ENCODE measurements at regions not wholly inside any gene's neighbourhood (a gene's known extent, or its start where the extent isn't known, plus 50 kb on each side); places are given as distances from the start of the nearest gene placed in this dataset.

DNA sequence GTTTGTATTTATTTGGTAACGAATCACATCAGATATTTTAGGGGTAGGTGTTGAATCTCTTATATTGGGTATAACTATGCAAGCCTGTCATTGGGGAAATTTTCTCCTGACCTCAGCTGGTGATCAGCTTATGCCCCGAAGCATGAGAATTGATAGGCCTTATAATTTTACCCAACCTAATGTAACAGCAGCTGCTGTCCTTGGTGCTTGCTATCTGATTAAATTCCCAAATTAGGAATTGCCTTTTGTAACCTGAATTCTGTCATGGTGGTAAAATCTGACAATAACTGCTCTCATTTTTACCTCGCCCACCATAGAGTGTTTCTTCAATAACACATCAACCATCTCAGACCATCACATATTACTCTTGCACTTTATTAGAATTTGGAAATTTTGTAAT lies 1542.6 kb upstream of the PIK3C3 start:
- Histone ChIP-seq H2BK120ac (ENCODE audit: low read depth, low read length) (no peak overlapping the region), H2BK15ac (ENCODE audit: low read length) (no peak overlapping the region), H4K8ac (ENCODE audit: low read depth, low read length) (no peak overlapping the region), H3K23ac (ENCODE audit: low read depth, low read length, poor library complexity) (no peak overlapping the region), H3K79me1 (ENCODE audit: low read depth, low read length) (no peaks in the 10 kb centered on the region), H2AK5ac (ENCODE audit: low read depth, low read length) (no peak overlapping the region), H3K4me3 (ENCODE audit: low read length in 2 of 2) (no peak overlapping the region), H2AFZ (ENCODE audit: low read length) (no peak overlapping the region), H3K27ac (replicated peaks; ENCODE audit: low read length) (no peak overlapping the region), H4K91ac (ENCODE audit: low read depth, low read length, poor library complexity) (no peak overlapping the region), H3K27me3 (ENCODE audit: control insufficient read depth in 3 of 3, insufficient read depth in 3 of 3, low read depth in 1 of 3, low read length in 3 of 3) (no peaks in the 10 kb centered on the region), H3K18ac (ENCODE audit: low read length) (no peak overlapping the region), H3K4me1 (ENCODE audit: control insufficient read depth in 2 of 2, insufficient read depth in 1 of 2, low read depth in 1 of 2, low read length in 2 of 2) (peaks cover 0 to 7% of the 10 kb centered on the region in 2 donors), H2BK5ac (ENCODE audit: low read length) (no peak overlapping the region), H2BK12ac (ENCODE audit: low read length) (no peak overlapping the region), H3K4ac (ENCODE audit: low read length) (no peak overlapping the region), H3K9ac (ENCODE audit: low read depth, low read length, poor library complexity) (no peak overlapping the region), H3K9me3 (replicated peaks in 1 of 2; ENCODE audit: control insufficient read depth in 2 of 2, insufficient read depth in 1 of 2, low read depth in 1 of 2, low read length in 2 of 2) (no peaks in the 10 kb centered on the region), H3K4me2 (ENCODE audit: insufficient read depth, low read length, poor library complexity, severe bottlenecking) (no peak overlapping the region), H3K14ac (ENCODE audit: low read length) (no peak overlapping the region), H3K36me3 (replicated peaks in 1 of 2; ENCODE audit: control insufficient read depth in 2 of 2, insufficient read depth in 2 of 2, low read length in 2 of 2) (no peaks in the 10 kb centered on the region)
- DNase-seq (ENCODE audit: low spot score) = no peak
- no CpG with 5 or more reads among the region's 3 CpGs for WGBS, 2 donors (ENCODE audit: extremely low coverage in 2 of 2, insufficient read length in 2 of 2, insufficient replicate concordance in 1 of 2)

DNA sequence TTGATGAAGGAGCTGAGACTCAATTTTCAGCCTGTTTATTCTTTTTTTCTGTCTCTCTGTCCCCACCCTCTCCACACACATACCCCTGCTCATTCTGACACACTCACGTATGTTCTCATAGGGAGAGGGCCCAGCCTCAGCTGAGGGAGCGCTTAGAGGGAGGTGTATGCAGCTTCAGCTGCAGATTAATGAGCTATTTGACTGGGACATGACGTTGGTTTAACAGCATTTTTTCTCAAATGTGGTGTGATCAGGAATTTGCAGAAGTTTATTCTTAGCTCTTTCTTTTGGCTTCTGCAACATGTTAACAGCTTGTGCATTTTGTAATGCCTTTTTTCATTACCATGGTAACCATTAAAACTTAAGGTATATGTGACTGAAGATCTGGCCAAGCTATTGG lies 1547.1 kb upstream of the PIK3C3 start:
- Histone ChIP-seq H3K18ac (ENCODE audit: low read length) (no peak overlapping the region), H2BK120ac (ENCODE audit: low read depth, low read length) (no peak overlapping the region), H3K14ac (ENCODE audit: low read length) (no peak overlapping the region), H2BK15ac (ENCODE audit: low read length) (no peak overlapping the region), H2BK12ac (ENCODE audit: low read length) (no peak overlapping the region), H3K23ac (ENCODE audit: low read depth, low read length, poor library complexity) (no peak overlapping the region), H3K79me1 (ENCODE audit: low read depth, low read length) (no peaks in the 10 kb centered on the region), H3K4me2 (ENCODE audit: insufficient read depth, low read length, poor library complexity, severe bottlenecking) (no peak overlapping the region), H3K27me3 (ENCODE audit: control insufficient read depth in 3 of 3, insufficient read depth in 3 of 3, low read depth in 1 of 3, low read length in 3 of 3) (no peaks in the 10 kb centered on the region), H3K4me1 (ENCODE audit: control insufficient read depth in 2 of 2, insufficient read depth in 1 of 2, low read depth in 1 of 2, low read length in 2 of 2) (peaks cover 0 to 5% of the 10 kb centered on the region in 2 donors), H4K8ac (ENCODE audit: low read depth, low read length) (no peak overlapping the region), H2AFZ (ENCODE audit: low read length) (no peak overlapping the region), H4K91ac (ENCODE audit: low read depth, low read length, poor library complexity) (no peak overlapping the region), H3K4ac (ENCODE audit: low read length) (no peak overlapping the region), H3K27ac (replicated peaks; ENCODE audit: low read length) (no peak overlapping the region), H3K9me3 (replicated peaks in 1 of 2; ENCODE audit: control insufficient read depth in 2 of 2, insufficient read depth in 1 of 2, low read depth in 1 of 2, low read length in 2 of 2) (no peaks in the 10 kb centered on the region), H2BK5ac (ENCODE audit: low read length) (no peak overlapping the region), H3K36me3 (replicated peaks in 1 of 2; ENCODE audit: control insufficient read depth in 2 of 2, insufficient read depth in 2 of 2, low read length in 2 of 2) (no peaks in the 10 kb centered on the region), H3K9ac (ENCODE audit: low read depth, low read length, poor library complexity) (no peak overlapping the region), H2AK5ac (ENCODE audit: low read depth, low read length) (no peak overlapping the region), H3K4me3 (ENCODE audit: low read length in 2 of 2) (no peak overlapping the region)
- no CpG with 5 or more reads among the region's 3 CpGs for WGBS, 2 donors (ENCODE audit: extremely low coverage in 2 of 2, insufficient read length in 2 of 2, insufficient replicate concordance in 1 of 2)
- no peak for DNase-seq (ENCODE audit: low spot score)

DNA sequence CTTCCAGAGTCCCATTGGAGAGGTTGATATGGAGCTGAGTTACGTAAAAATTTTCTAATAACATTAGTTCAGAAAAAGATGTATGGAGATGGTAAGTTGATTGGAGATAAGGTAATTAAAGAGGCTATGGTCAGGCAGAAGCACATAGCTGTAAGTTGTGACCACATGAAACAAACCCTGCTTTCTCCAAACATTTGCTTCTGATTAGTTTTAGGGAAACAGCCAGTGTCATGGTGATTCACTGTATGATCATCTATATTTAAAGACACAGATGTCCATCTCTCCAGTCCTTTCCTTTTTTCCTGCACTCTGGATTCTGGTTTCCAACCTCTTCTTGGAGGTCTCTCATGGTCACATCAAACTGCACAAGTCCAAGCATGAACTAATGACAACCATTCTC lies 1550.8 kb upstream of the PIK3C3 start:
- Histone ChIP-seq H3K36me3 (replicated peaks in 1 of 2; ENCODE audit: control insufficient read depth in 2 of 2, insufficient read depth in 2 of 2, low read length in 2 of 2) (no peaks in the 10 kb centered on the region), H3K4me2 (ENCODE audit: insufficient read depth, low read length, poor library complexity, severe bottlenecking) (no peak overlapping the region), H2BK5ac (ENCODE audit: low read length) (no peak overlapping the region), H2AK5ac (ENCODE audit: low read depth, low read length) (no peak overlapping the region), H2BK15ac (ENCODE audit: low read length) (no peak overlapping the region), H2BK12ac (ENCODE audit: low read length) (no peak overlapping the region), H4K91ac (ENCODE audit: low read depth, low read length, poor library complexity) (no peak overlapping the region), H3K79me1 (ENCODE audit: low read depth, low read length) (no peaks in the 10 kb centered on the region), H3K4ac (ENCODE audit: low read length) (no peak overlapping the region), H3K4me1 (ENCODE audit: control insufficient read depth in 2 of 2, insufficient read depth in 1 of 2, low read depth in 1 of 2, low read length in 2 of 2) (peaks cover 0 to 5% of the 10 kb centered on the region in 2 donors), H3K9me3 (replicated peaks in 1 of 2; ENCODE audit: control insufficient read depth in 2 of 2, insufficient read depth in 1 of 2, low read depth in 1 of 2, low read length in 2 of 2) (no peaks in the 10 kb centered on the region), H2AFZ (ENCODE audit: low read length) (no peak overlapping the region), H3K27ac (replicated peaks; ENCODE audit: low read length) (no peak overlapping the region), H3K18ac (ENCODE audit: low read length) (no peak overlapping the region), H2BK120ac (ENCODE audit: low read depth, low read length) (no peak overlapping the region), H3K23ac (ENCODE audit: low read depth, low read length, poor library complexity) (no peak overlapping the region), H3K27me3 (ENCODE audit: control insufficient read depth in 3 of 3, insufficient read depth in 3 of 3, low read depth in 1 of 3, low read length in 3 of 3) (no peaks in the 10 kb centered on the region), H4K8ac (ENCODE audit: low read depth, low read length) (no peak overlapping the region), H3K9ac (ENCODE audit: low read depth, low read length, poor library complexity) (no peak overlapping the region), H3K4me3 (ENCODE audit: low read length in 2 of 2) (no peak overlapping the region), H3K14ac (ENCODE audit: low read length) (no peak overlapping the region)
- WGBS, 2 donors (ENCODE audit: extremely low coverage in 2 of 2, insufficient read length in 2 of 2, insufficient replicate concordance in 1 of 2) = 100% methylated on average over 1 of the region's 1 CpG; no CpG with 5 or more reads in 1 of the 2 donors
- no peak for DNase-seq (ENCODE audit: low spot score)

DNA sequence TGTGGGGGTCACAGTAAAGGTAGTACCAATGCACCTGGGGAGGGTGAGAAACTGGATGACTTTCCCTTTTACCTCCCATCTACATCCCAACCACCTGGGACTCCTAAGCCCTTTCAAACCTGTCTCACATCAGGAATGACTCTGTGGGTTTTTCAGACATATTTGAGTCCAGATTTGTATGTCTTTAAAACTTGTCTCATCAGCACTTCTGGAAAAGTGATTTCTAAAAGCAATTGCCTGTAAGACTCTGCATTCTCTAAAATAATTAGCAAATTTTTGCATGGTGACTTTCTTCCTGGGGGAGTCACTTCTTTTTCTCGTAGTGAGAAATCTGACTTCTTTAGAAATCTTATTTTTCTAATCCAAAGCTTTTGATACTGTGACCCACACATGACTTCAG lies 1553.0 kb upstream of the PIK3C3 start:
- Histone ChIP-seq H3K9me3 (replicated peaks in 1 of 2; ENCODE audit: control insufficient read depth in 2 of 2, insufficient read depth in 1 of 2, low read depth in 1 of 2, low read length in 2 of 2) (no peaks in the 10 kb centered on the region), H3K27me3 (ENCODE audit: control insufficient read depth in 3 of 3, insufficient read depth in 3 of 3, low read depth in 1 of 3, low read length in 3 of 3) (no peaks in the 10 kb centered on the region), H3K4me2 (ENCODE audit: insufficient read depth, low read length, poor library complexity, severe bottlenecking) (no peak overlapping the region), H2BK5ac (ENCODE audit: low read length) (no peak overlapping the region), H3K18ac (ENCODE audit: low read length) (no peak overlapping the region), H2BK120ac (ENCODE audit: low read depth, low read length) (no peak overlapping the region), H3K4me1 (ENCODE audit: control insufficient read depth in 2 of 2, insufficient read depth in 1 of 2, low read depth in 1 of 2, low read length in 2 of 2) (no peaks in the 10 kb centered on the region), H3K79me1 (ENCODE audit: low read depth, low read length) (no peaks in the 10 kb centered on the region), H2AFZ (ENCODE audit: low read length) (no peak overlapping the region), H3K4ac (ENCODE audit: low read length) (no peak overlapping the region), H2BK15ac (ENCODE audit: low read length) (no peak overlapping the region), H3K27ac (replicated peaks; ENCODE audit: low read length) (no peak overlapping the region), H4K91ac (ENCODE audit: low read depth, low read length, poor library complexity) (no peak overlapping the region), H3K14ac (ENCODE audit: low read length) (no peak overlapping the region), H3K23ac (ENCODE audit: low read depth, low read length, poor library complexity) (no peak overlapping the region), H3K36me3 (replicated peaks in 1 of 2; ENCODE audit: control insufficient read depth in 2 of 2, insufficient read depth in 2 of 2, low read length in 2 of 2) (no peaks in the 10 kb centered on the region), H3K9ac (ENCODE audit: low read depth, low read length, poor library complexity) (no peak overlapping the region), H3K4me3 (ENCODE audit: low read length in 2 of 2) (no peak overlapping the region), H2AK5ac (ENCODE audit: low read depth, low read length) (no peak overlapping the region), H4K8ac (ENCODE audit: low read depth, low read length) (no peak overlapping the region), H2BK12ac (ENCODE audit: low read length) (no peak overlapping the region)
- DNase-seq (ENCODE audit: low spot score) = no peak
- no CpG with 5 or more reads among the region's 1 CpG for WGBS, 2 donors (ENCODE audit: extremely low coverage in 2 of 2, insufficient read length in 2 of 2, insufficient replicate concordance in 1 of 2)

Measured in neuronal stem cell (in vitro differentiated cells).